ENCODE measurements at regions not wholly inside any gene's neighbourhood (a gene's known extent, or its start where the extent isn't known, plus 50 kb on each side); places are given as distances from the start of the nearest gene placed in this dataset.
A peak's percentile ranks its signal among the peaks of the same experiment; 100 is the strongest.

DNA sequence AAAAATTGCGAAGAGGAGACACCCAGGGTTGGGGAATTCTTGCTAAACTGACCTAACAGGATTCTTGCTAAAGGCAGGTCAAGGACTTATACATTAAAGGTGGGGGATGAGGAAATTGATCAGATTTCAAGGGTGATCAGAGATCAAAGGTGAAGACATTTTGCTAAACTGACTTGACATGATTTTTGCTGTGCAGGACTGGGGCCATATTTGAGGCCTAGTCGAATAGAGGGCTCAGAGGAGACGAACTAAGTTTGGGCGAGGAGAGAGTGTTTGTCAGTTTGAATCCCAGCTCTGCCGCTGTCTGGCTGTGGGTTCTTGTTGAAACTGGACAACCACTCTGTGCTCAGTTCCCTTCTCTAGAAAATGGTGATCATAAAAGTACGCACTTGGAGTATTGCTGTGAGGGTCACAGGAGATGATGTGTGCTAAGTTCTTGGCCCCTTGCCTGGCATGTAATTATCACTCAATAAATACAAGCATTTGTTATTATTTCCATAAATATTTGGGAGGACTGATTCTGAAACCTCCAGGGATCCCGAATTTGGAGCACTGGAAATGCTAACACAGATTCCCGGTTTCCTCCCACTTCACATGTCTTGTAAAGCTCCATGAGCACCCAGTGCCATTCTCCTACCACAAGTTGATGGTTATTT is 364.8 kb upstream of the PROK2 start:
- no peak for DNase-seq

GRCh38 chr3:72147600-72147999 is 362.7 kb upstream of the PROK2 start:
- DNase-seq = no peak

GRCh38 chr3:72145506-72146380 is 360.8 kb upstream of the PROK2 start:
- DNase-seq = no peak

DNA sequence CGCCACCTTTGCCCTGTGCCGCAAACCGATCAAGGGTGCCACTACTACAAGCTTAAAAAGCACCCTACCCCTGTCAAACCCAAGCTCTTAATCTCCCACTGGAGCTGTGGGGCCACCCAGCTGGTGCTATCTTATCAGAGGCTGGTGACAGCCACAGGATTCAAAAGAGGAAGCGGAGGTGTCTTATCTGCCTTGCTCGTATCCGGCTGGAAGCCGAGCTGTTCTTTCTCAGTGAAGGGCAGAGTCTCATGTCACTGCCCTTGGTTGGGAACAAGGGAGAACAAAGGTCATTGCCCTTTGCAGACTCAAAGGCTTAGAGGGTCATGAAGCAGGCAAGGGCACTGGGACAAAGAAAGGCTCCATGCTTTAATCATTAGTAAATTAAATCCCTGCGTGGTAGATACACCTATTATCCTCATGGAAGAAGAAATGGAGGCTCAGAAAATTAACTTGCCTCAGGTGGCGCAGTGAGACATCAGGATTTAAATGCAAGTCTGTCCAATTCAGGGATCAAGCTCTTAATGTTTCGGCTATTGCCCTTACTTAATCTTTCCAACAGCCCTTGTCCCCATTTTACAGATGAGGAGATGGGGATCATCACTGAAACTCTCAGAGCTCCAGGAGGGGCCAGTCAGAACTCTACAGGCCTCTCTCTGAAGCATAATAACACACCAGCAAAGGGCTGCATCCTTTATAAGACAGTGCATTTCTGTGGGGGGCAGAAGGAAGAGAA is 360.0 kb upstream of the PROK2 start:
- peak; percentile 48 to 58 (median 57) for DNase-seq

DNA sequence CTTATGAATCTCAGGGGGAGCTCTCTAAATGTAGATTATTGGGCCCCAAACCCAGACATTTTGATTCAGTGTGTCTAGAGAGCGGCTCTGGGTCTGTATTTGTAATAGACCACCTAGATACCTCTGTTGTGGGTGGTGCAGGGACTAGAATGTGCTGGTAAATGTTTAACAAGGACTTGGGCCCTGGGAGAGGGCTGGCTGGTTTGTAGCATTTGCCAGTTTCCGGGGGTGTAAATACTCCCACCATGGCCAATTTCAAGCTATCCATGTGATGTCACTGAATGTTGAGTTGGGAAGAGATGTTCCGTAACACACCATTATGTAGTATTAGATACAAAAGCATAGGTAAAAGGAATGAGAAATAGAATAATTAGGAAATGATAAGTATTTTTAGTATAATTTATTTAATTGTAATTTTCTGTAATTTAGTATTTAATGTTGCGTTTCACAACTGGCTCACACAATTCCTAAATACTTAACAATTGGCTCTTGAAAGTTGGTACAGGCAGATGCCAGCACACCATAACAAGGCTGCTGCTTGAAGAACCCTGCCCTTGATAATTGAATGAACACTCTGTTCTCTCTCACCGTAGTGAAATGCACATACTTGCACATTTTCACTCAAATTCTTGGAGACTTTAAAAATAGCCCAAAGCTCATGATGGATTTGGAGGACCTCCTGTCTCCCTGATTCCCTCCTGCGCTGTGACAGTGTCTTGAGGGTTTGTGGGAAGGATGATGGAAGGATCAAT is 359.2 kb upstream of the PROK2 start:
- DNase-seq = no peak

DNA sequence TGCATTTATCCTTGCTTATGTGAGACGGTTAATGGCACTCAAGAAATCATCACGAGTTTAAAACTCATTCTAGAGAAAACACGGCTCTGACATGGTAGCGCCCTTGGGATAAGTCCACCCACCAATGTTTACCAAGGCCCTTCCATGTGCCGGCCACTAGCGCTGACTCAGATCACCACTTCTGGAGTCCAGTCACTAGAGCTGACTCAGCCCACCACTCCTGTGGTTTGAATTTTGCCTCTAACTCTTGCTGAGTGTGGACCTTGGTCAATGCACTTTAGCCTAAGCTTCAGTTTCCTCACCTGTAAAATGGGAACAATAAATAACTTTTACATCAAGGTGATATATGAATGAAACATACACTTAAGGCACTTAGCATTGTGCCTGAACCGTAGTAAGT is 358.4 kb upstream of the PROK2 start:
- DNase-seq = peak; percentile 49 to 62 (median 56)

DNA sequence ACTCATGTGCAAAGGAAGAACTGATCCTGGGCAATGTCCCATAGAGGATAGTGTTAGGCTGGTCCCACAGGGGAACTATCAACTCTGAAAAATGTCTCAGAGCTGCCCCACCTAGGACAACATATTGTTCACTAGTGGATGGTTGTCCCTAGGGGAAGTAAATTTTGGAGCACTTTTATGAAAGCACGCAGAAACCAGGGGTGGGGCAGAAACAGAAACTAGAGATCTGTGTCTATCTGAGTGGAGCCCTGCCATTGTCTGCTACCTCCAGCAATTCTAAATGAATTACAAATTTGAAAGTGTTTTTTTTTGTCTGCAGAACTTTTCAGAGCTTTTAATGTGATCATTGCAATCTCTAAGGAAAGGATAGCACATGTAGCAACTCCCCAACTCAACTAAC is 357.1 kb upstream of the PROK2 start:
- no peak for DNase-seq

DNA sequence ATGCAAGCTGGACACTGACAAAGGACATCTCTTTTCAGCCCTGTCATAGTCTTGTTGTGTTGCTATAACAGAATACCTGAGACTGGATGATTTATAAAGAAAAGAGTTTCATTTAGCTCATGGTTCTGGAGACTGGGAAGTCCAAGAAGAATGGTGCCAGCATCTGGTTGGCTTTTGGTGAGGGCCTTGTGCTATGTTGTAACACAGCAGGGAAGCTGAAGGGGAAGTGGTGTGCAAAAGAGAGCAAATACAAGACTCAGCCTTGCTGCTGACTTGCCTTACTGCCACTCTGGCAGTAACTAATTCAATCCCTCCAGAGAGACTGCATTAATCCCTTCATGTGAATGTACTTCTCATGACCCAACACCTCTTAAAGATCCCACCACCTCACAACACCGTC is 356.3 kb upstream of the PROK2 start:
- no peak for DNase-seq

GRCh38 chr3:72139316-72139715 is 354.4 kb upstream of the PROK2 start:
- no peak for DNase-seq

GRCh38 chr3:72137865-72138861 is 353.2 kb upstream of the PROK2 start:
- peak in 1 of 3 donors; percentile 30 for DNase-seq

- DNase-seq = no peak
Observed at GRCh38 chr3:72135636-72136035, 350.7 kb upstream of the PROK2 start.

DNA sequence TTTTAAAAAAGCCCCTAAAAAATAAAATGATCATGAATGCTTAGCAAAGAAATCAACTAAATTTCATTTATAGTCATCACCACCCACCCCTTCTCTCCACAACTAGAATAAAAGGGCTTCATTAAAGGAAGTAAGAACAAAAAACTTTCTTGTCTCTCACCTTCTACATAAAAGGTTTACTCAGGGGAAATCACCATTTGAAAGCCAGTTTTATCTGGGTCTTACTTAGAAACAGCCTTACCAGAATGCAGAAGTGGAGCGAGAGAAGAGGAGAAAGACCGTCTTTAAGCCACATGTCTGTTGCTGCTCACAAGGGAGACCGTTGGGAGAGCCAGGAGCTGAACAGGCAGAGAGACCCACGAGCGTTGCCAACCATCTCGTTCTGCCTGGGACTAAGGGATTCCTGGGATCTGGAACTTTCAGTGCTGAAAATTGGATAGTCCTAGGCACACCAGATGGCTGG is 350.1 kb upstream of the PROK2 start:
- no peak for DNase-seq

DNA sequence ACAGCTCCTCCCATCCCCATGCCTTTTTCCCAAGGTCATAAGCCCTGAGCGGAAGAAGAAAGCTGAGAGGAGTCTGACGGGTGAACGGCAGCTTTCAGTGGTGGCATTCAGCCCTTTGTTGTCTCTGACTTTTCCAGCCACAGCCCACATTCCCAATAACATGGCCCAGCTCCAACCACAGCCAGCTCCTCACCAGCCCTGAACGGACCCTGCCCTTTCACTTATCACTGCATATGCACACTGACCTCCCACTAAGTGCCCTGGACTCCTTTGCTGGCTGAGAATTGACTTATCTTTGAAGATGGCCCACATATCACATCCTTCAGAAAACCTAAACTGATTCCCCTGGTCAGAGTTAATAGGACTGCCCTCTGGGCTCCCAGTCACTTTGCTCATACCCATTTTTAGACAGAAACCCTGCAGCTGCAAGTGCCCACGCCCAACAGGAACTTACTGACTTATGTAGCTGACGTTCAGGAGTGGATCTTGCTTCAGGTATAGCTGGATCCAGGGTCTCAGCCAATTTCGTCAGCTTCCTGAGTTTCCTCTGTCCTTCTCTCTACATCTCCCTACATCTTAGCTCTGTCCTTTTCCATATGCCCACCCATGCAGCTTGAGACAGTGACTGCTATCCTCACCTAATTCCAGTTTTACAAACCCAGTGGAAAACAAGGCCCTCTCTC is 348.5 kb upstream of the PROK2 start:
- DNase-seq = no peak

GRCh38 chr3:72131899-72132298 is 347.0 kb upstream of the PROK2 start:
- no peak for DNase-seq

DNA sequence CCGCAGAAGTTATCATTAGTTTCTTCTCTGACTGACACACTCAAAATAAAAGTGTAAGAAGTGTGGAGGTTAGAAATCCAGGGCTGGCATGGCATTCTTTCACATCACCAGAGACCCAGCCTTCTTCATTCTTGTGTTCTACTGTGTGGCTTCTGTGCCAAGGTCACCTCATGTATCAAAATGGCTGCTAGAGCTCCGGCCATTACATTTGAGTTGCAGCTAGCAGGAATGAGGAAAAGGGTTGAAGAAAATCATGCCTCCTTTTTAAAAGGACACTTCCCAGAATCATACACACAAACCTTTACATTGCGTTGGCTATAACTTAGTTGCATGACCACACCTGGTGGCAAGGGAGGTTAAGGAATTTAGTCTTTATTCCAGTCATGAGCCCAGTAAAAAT is 345.6 kb upstream of the PROK2 start:
- no peak for DNase-seq

DNA sequence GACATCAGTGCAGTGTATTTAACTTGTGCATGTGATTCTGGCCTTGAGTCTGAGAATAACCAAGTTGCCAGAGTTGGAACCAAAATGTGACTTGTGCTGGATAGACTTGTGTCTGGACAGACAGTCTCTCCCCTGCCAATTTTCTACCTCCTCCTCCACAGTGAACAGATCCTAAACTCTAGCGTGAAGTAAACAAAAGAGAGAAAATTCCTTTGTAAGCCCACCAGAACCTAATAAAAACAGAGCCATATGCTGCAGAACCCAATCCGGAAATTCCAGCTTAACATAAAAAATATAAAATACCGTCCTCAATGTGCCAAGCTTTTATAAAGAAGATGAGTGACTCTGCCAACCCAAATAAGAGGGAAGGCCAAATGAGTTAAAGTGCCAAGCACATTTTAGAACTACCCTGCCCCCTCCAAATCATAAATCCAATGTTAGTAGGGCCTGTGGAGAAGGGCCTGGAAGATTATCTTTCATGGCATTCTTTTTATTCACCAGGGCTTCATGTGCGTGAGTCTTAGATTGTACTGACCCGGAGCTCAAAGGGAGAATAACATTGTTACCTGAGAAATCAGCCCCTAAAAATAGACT is 344.6 kb upstream of the PROK2 start:
- no peak for DNase-seq

GRCh38 chr3:72128921-72129320 is 344.0 kb upstream of the PROK2 start:
- no peak for DNase-seq

DNA sequence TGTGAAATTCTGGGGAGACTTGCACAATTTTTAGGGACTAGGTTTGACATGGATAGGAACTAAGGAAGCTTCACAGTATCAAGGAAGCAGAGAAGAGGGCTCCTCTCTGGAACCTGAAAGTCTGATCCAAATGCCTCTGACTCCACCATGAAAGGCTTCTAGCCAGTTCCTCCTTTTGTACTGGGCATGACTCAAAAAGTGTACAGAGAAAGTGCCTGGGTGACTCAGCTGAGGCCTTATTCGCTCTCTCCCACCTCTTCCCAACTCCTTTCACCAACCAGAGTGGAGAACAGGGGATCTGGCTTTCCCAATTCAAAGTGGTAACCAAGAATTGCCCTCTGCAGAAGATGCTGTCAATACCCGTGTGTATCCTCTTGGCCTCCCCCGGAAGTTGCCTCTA is 342.9 kb upstream of the PROK2 start:
- peak; percentile 85 to 94 (median 93) for DNase-seq

- no peak for DNase-seq
Observed at GRCh38 chr3:72127224-72127612, 342.3 kb upstream of the PROK2 start.

DNA sequence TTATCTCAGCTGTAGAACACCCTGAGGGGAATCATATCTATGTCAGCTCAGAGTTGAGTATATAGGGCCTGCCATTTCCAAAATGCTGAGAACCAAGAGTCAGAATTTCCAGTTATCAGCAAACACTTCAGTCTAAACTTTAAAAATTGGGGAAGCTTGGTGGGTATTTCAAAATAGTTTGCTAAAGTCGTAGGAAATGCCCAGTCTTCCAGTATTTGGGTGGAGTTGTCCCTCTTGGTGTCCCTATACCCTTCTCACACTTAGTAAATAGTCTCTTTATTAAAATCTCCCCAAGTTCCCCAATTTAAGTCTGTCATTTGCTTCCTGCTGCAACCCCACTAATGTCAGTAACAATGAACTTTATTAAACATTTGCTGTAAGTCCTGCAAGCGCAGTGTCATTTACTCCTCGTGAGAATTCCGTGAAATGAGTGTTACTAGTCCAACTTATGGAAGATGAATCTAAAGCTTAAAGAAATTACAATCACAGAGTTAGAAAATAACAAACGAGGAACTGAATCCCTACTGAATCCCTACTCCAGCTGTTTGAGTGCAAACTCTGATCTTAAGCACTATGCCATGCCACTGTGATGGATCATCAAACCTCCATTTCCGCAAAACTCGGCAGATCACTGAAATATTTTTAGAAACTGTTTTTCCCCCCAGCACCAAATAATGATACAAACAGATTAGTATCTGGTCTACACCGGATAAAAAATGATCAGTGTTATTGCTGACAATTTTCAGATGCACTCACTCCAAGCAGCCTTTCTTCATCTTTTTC is 341.7 kb upstream of the PROK2 start:
- peak; percentile 49 to 76 (median 66) for DNase-seq

All from suppressor macrophage treated with lipopolysaccharide for 1 hour (primary cell).